Type B pancreatic cell (in vitro differentiated cells): ENCODE measurements at regions not wholly inside any gene's neighbourhood (a gene's known extent, or its start where the extent isn't known, plus 50 kb on each side); places are given as distances from the start of the nearest gene placed in this dataset.

ENCODE experiments used
- DNase-seq: peaks from one replicate; pipeline ENCODE4 v3.0.0; 2021; ENCODE audit warnings: mixed read lengths; ENCODE audit not compliant: unreplicated experiment; ENCODE audit errors: extremely low spot score
- H3K27ac Mint-ChIP-seq: 2 replicates; pipeline ENCODE4 v1.8.0; 2021; ENCODE audit warnings: mild to moderate bottlenecking, mixed read lengths
- H3K27me3 Mint-ChIP-seq: 2 replicates; pipeline ENCODE4 v1.8.0; 2021; ENCODE audit warnings: mixed read lengths
- H3K36me3 Mint-ChIP-seq: 2 replicates; pipeline ENCODE4 v1.8.0; 2021; ENCODE audit warnings: mixed read lengths
- H3K4me1 Mint-ChIP-seq: one replicate; pipeline ENCODE4 v1.8.0; 2021; ENCODE audit warnings: mixed read lengths; ENCODE audit not compliant: unreplicated experiment
- H3K4me3 Mint-ChIP-seq: 2 replicates; pipeline ENCODE4 v1.8.0; 2021; ENCODE audit warnings: mild to moderate bottlenecking, mixed read lengths
- H3K9me3 Mint-ChIP-seq: 2 replicates; pipeline ENCODE4 v1.8.0; 2021; ENCODE audit warnings: mixed read lengths
- CTCF ChIP-seq: fragments of 200-600 bp; sonication (generic); conservative IDR thresholded peaks from 2 replicates; pipeline ENCODE4 v1.5.0; 2021; ENCODE audit warnings: antibody characterized with exemption, mild to moderate bottlenecking

DNA sequence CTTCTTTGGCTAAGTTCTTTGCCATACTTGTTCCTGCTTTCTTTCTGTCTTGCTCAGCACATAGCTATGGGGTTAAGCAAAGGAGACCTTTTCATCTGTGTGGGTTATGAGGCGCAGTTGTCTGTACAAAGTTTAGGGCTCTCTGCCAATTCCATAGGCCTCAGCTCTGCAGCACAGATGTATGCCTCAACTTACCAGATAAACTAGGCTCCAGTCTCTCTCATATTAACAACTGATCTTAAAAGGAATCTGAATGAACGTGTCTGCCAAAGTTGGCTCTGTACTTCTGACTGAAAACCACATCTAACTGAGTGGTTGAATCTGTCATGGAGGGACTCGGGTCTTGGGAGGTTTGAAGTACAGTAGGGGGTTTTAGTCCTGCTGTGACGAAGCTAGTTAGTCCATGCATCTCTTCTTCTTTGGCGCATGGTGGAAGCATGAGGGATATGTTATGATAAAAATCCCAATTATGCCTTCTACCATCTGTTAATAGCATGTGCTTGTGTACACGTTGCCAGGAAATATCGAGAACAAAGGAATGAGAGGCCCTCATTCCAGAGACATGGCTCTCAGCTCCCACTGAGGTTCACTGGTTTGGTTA is 114.6 kb upstream of the TSC22D2 start:
- no peak for TF ChIP-seq CTCF
- Mint-ChIP-seq H3K9me3 (peaks cover 6% of the 10 kb centered on the region), H3K27me3 (no peaks in the 10 kb centered on the region), H3K4me3 (no peak overlapping the region), H3K36me3 (peaks cover 4% of the 10 kb centered on the region), H3K4me1 (peaks cover 32% of the 10 kb centered on the region), H3K27ac (no peak overlapping the region)
- no peak for DNase-seq

DNA sequence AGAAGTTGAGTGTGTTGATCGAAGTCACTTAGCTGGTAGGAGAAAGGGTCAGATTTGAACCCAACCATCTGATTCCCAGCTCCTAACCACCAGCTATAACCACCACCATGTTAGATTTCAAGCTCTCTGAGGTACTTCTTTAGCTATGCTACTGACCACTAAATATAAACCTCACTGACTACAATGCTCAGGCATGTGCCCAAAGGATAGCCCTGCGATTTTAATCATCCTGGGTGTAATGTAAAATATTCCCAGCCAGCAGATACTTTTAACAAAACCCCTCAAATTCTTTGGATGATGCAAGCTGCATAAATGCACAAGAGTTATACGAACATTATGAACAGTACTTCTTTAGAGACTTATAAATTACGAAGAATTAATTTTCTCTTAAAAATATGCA is 115.2 kb upstream of the TSC22D2 start:
- Mint-ChIP-seq H3K4me3 (no peak overlapping the region), H3K4me1 (peaks cover 32% of the 10 kb centered on the region), H3K36me3 (peaks cover 4% of the 10 kb centered on the region), H3K9me3 (peaks cover 6% of the 10 kb centered on the region), H3K27ac (no peak overlapping the region), H3K27me3 (no peaks in the 10 kb centered on the region)
- no peak for DNase-seq
- TF ChIP-seq CTCF = no peak

DNA sequence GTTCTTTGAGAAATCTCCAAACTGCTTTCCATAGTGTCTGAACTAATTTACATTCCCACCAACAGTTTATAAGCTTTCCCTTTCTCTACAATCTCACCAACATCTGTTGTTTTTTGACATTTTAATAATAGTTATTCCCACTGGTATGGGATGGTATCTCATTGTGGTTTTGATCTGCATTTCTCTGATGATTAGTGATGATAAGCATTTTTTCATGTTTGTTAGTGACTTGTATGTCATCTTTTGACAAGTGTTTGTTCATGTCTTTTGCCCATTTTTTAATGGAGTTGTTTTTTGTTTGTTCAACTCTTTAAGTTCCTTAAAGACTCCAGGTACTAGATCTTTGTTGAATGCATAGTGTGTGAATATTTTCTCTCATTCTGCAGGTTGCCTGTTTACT is 116.6 kb upstream of the TSC22D2 start:
- DNase-seq = no peak
- peaks cover 29% of the 10 kb centered on the region for H3K4me1 Mint-ChIP-seq
- H3K27ac Mint-ChIP-seq = no peak overlapping the region
- H3K36me3 Mint-ChIP-seq = peaks cover 4% of the 10 kb centered on the region
- no peaks in the 10 kb centered on the region for H3K27me3 Mint-ChIP-seq
- TF ChIP-seq CTCF = no peak
- H3K9me3 Mint-ChIP-seq = peaks cover 6% of the 10 kb centered on the region
- no peak overlapping the region for H3K4me3 Mint-ChIP-seq

DNA sequence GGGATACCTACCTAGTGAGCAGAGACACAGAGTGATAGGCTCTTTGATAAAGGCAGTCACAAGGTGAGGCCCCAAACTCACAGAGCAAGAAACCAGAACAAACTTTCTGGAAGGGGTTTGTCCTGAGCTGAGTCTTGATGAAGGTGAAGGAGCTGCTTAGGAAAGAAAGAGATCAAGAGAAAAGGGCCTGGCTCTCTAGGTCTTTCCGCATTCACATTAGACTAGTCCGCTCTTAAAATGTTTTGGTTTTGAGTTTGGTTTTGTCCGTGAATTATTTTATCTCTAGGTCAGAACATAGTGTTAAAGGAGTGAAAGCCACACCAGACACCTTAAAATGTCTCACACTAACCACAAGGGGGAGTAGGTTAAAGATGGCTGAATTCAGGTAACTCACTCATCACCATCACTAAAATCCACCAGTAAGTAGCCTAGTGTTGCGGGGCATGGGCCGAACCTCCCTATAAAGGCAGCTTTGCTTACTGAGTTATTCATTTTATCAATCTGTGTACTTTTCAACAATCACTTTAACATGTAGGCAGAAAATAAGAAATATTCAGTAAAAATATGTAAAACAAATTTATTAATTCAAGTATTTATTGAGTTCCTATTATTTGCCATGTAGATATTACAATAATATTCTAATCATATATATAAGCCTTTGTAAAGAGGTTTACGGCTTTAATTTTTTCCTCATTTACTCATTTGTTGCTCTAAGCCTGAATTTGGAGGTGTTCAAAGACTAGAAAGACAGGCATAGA is 121.5 kb upstream of the TSC22D2 start:
- no peak for DNase-seq
- Mint-ChIP-seq H3K27me3 (no peaks in the 10 kb centered on the region), H3K4me1 (peaks cover 7% of the 10 kb centered on the region), H3K27ac (peak overlapping the region; percentile 63), H3K9me3 (peaks cover 3% of the 10 kb centered on the region), H3K36me3 (peaks cover 2% of the 10 kb centered on the region), H3K4me3 (no peak overlapping the region)
- peak; percentile 77 for TF ChIP-seq CTCF

GRCh38 chr3:150285601-150286000 is 122.5 kb upstream of the TSC22D2 start:
- Mint-ChIP-seq H3K36me3 (no peaks in the 10 kb centered on the region), H3K27me3 (no peaks in the 10 kb centered on the region), H3K27ac (no peak overlapping the region), H3K4me3 (no peak overlapping the region), H3K9me3 (no peaks in the 10 kb centered on the region), H3K4me1 (peaks cover 7% of the 10 kb centered on the region)
- DNase-seq = no peak
- no peak for TF ChIP-seq CTCF
